HK-2 (cell line): ENCODE measurements at regions not wholly inside any gene's neighbourhood (a gene's known extent, or its start where the extent isn't known, plus 50 kb on each side); places are given as distances from the start of the nearest gene placed in this dataset.

Experiments
- DNase-seq: peaks from one replicate; pipeline ENCODE4 v3.0.0-alpha.2; 2018; ENCODE audit not compliant: unreplicated experiment

GRCh38 chr11:113634940-113635575 lies 71.0 kb downstream of the TMPRSS5 start:
- no peak for DNase-seq

- no peak for DNase-seq
These were observed 73.1 kb downstream of the TMPRSS5 start for GRCh38 chr11:113632981-113633380.

- no peak for DNase-seq
These were observed 76.5 kb downstream of the TMPRSS5 start for GRCh38 chr11:113629562-113629961.

GRCh38 chr11:113628912-113629311 lies 77.2 kb downstream of the TMPRSS5 start:
- DNase-seq = no peak

- DNase-seq = no peak
These were observed 78.2 kb downstream of the TMPRSS5 start for GRCh38 chr11:113627946-113628345.

GRCh38 chr11:113627297-113627696 lies 78.8 kb downstream of the TMPRSS5 start:
- DNase-seq = no peak

GRCh38 chr11:113626736-113627135 lies 79.4 kb downstream of the TMPRSS5 start:
- DNase-seq = no peak

GRCh38 chr11:113623114-113623513 lies 83.0 kb downstream of the TMPRSS5 start:
- no peak for DNase-seq

GRCh38 chr11:113618360-113618759 lies 87.7 kb downstream of the TMPRSS5 start:
- no peak for DNase-seq

GRCh38 chr11:113615773-113616172 lies 90.3 kb downstream of the TMPRSS5 start:
- no peak for DNase-seq

- no peak for DNase-seq
These were observed 91.0 kb downstream of the TMPRSS5 start for GRCh38 chr11:113615098-113615497.

GRCh38 chr11:113614097-113614496 lies 92.0 kb downstream of the TMPRSS5 start:
- no peak for DNase-seq

GRCh38 chr11:113613619-113614018 lies 92.5 kb downstream of the TMPRSS5 start:
- no peak for DNase-seq

- DNase-seq = no peak
These were observed 101.9 kb downstream of the TMPRSS5 start for GRCh38 chr11:113604186-113604585.

- DNase-seq = no peak
These were observed 102.6 kb downstream of the TMPRSS5 start for GRCh38 chr11:113603277-113604059.

GRCh38 chr11:113602483-113602882 lies 103.6 kb downstream of the TMPRSS5 start:
- DNase-seq = no peak

- DNase-seq = no peak
These were observed 109.5 kb downstream of the TMPRSS5 start for GRCh38 chr11:113596658-113597057.

- DNase-seq = no peak
These were observed 110.1 kb downstream of the TMPRSS5 start for GRCh38 chr11:113595810-113596594.

GRCh38 chr11:113593698-113594308 lies 112.3 kb downstream of the TMPRSS5 start:
- DNase-seq = no peak

GRCh38 chr11:113591117-113591516 lies 115.0 kb downstream of the TMPRSS5 start:
- no peak for DNase-seq

GRCh38 chr11:113587308-113587739 lies 112.1 kb upstream of the DRD2 start:
- DNase-seq = no peak

- DNase-seq = no peak
These were observed 109.2 kb upstream of the DRD2 start for GRCh38 chr11:113584371-113584770.
